HL-60 (cell line): ENCODE measurements at regions not wholly inside any gene's neighbourhood (a gene's known extent, or its start where the extent isn't known, plus 50 kb on each side); places are given as distances from the start of the nearest gene placed in this dataset.

ENCODE experiments used
- POLR2AphosphoS5 ChIP-seq: IDR thresholded peaks from 2 replicates; pipeline ENCODE4 v1.6.1; 2012; ENCODE audit warnings: low read depth
- SPI1 ChIP-seq: IDR thresholded peaks from 2 replicates; pipeline ENCODE4 v1.6.1; 2012; ENCODE audit warnings: low read depth, mild to moderate bottlenecking, borderline replicate concordance
- TF ChIP-seq, protein P1 (sequence below): IDR thresholded peaks from one replicate; pipeline ENCODE4 v1.5.1; 2011; ENCODE audit warnings: low read length, control low read depth, inconsistent platforms; ENCODE audit not compliant: insufficient read depth

DNA sequence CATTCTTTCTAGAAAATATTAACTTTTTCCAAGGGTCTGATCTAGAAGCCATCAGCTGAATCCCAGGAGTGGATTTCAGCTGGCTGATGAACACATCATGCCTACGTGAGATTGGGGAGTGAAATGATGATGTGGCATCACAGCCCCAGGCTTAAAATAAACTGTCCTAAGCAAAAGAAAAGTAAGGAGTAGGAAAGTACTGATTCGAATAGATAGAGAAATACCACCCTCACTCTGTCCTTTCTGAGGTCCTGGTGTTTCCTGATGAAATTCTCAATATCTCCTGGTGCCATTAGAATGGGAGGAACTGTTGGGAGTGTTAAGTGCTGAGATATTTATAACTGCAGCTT lies 376.8 kb upstream of the SEMA6D start:
- TF ChIP-seq, protein P1, sequence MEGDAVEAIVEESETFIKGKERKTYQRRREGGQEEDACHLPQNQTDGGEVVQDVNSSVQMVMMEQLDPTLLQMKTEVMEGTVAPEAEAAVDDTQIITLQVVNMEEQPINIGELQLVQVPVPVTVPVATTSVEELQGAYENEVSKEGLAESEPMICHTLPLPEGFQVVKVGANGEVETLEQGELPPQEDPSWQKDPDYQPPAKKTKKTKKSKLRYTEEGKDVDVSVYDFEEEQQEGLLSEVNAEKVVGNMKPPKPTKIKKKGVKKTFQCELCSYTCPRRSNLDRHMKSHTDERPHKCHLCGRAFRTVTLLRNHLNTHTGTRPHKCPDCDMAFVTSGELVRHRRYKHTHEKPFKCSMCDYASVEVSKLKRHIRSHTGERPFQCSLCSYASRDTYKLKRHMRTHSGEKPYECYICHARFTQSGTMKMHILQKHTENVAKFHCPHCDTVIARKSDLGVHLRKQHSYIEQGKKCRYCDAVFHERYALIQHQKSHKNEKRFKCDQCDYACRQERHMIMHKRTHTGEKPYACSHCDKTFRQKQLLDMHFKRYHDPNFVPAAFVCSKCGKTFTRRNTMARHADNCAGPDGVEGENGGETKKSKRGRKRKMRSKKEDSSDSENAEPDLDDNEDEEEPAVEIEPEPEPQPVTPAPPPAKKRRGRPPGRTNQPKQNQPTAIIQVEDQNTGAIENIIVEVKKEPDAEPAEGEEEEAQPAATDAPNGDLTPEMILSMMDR, result no peak
- TF ChIP-seq SPI1 (no peak), POLR2AphosphoS5 (no peak)
